SKM-1 (cell line): ENCODE measurements at regions not wholly inside any gene's neighbourhood (a gene's known extent, or its start where the extent isn't known, plus 50 kb on each side); places are given as distances from the start of the nearest gene placed in this dataset.

ENCODE experiments used
- DNase-seq: peaks from one replicate; lab custom pipeline; 2025; ENCODE audit not compliant: unreplicated experiment; lab: John Stamatoyannopoulos, UW

DNA sequence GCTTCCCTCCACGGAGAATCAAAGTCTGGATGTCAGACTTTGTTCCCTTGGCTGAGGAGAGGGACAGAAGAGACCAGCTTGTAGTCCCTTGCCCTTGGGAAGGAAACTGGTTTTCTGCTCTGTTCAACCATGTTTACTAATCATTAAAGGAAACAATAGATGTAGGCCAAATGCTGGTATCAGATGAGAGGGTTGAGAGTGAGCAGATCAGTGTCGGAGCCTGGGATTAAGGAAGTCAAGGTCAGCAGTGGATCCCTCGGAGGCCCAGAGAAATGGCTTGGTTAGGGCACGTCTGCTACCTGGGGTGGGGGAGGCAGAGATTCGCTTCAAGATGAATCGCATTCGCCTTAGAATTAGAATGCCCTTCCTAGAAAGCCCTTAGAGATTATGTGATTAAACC, 109.1 kb downstream of the MYCN start:
- no peak for DNase-seq

DNA sequence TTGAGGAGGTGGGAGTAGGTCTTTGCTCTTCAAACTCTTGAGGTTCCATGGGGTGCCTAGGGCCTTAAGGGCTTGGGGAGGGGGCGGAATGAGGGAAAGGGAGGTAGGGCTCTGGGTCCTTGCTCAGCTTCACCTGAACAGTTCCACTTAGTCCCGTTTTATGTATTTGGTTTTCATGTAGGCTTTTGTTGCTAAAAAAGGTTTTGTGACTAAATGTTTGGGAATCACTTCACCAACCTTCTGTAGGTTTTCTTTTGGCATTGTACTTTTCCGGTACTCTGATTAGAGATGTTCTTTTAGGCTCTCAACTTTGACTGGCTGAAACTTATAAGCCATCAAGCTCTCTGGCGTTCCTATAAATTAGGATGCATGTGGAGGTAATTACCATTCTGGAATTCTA, 108.1 kb downstream of the MYCN start:
- DNase-seq: no peak

DNA sequence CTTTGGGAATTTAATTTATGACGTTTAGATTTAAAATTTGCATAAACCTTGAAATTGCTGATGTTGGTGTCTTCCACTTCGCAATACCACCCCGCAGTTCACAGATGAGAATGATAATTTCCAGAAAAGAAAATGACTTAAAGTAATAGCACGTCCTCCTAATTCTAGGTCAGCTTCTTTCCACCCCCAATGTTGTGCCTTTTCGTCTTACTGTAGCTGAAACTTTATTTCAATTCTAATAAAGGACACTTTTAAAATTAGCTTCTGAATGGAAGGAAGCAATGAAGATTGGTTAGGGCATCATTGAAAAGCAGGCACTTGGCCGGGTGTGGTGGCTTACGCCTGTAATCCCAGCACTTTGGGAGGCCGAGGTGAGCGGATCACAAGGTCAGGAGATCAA, 107.4 kb downstream of the MYCN start:
- DNase-seq: no peak

DNA sequence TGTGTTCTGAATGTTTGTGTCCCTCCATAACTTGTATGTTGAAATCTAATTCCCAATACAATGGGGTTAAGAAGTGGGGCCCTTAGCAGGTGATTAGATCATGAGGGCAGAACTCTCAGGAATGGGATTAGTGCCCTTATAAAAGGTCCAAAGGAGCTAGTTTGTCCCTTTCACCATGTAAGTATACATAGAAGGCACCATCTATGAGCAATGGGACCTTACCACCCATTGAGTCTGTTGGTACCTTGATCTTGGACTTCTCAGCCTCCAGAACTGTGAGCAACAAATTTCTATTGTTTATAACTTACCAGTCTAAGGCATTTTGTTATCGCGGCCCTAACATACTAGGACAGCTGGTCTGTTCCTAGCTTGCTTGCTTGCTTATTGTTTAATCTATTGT, 106.3 kb downstream of the MYCN start:
- DNase-seq: no peak

DNA sequence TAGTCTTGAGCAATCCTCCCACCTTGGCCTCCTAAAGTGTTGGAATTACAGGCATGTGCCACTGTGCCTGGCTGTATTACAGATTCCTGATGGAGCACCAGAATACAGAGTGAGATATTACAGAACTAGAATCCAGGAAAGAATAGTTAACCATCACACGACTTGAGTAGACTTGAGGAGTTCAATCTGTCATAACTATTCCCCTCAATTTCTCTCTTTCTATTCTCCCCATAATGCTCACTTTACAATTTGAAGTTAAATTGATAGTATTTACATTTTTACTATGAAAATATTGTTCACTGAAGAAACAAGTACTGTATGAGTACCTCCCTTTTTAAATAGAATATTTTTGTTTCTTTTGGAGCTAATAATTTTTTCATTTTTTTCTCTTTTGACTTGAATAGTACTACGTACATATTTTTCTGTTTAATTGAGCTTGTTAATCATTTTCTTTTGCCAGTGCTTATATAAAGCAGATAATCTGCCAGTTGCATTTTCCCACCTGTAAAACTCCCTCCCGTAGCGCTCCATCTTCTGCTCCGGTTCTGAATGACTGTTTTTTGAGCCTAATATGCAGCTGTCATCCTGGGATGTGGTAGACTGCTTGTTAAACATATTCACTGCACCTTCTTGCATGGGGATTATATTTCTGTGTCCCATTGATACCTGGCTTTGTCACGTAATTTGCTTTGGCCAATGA, 105.5 kb downstream of the MYCN start:
- no peak for DNase-seq

DNA sequence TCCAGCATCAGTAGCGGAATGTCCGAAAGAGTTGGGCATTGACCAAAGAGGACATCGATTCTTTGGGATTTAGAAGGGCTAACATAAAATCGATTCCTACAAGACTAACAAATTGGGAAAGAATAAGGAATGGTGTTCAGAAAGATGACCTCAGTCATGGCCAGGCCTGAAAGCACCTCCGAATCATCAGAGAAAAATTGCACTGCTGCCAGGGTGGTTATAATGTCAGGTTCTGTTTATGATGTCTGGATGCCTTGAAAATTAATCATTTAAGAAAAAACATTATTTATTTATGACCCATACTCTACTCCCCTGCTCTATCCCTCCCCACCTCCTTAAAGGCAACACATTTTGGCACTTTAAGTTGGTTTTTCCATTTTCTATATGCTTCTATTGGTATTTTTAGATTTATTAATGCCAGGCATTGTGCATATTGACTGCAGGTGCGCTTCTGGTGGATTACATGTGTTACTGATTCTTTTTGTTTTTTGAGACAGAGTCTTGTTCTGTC, 104.7 kb downstream of the MYCN start:
- DNase-seq: no peak

DNA sequence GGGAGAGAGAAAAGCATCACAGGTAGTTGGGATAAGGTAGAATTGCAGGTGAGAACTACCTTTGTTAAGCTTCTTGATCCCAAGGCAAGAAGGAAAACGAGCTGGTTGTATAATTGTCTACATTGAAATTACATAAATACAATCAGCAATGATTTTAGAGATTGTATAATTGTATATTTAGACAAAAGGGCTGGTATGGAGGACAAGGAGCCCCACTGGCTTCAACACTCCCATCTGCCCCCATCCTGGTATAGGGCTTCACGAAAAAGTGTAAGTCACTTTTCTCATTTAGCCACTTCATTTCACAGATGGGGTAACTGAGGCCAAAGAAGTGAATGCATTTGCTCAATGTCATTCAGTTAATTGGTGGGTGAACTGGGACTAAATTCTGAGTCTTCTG, 103.3 kb downstream of the MYCN start:
- no peak for DNase-seq

DNA sequence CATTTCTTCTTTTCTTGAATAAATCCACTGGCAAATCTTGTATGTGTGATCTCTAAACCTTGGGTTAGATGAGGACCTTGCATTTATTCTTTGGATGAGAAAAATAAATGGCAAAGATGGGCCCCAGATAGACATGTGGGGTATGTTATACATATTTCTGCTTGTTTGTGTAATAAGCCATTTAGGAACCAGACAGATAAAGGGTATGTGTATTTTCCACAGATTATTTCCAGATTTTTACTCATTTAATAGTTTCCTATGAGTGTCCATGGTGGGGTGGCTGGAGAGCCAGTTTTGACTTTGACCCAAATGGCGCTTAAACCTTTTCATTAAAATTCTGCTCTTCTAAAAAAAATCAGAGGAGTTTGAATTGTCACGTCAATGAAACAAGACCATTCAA, 102.8 kb downstream of the MYCN start:
- no peak for DNase-seq

DNA sequence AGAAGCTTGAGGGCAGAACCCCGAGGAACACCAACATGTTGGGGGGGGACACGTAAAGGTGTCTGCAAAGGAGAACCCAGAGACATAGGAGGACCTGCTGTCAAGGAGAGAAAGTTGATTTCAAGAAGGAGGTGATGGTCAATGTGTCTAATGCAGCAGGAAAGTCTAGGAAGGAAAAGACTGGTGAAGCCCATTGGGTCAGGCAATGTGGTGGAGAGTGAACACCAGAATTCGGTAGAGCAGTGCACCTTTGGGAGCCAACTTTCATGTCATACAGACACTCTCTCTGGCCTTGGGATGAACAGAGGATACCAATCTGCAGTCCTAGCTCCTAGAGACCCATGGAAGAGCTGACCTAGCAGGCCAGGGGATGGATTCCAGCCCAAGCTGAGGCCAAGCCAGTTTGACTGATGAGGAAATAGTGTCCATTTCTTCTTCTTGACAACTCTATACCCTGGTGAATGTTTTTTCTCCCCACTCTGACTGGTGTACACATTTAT, 101.9 kb downstream of the MYCN start:
- no peak for DNase-seq

DNA sequence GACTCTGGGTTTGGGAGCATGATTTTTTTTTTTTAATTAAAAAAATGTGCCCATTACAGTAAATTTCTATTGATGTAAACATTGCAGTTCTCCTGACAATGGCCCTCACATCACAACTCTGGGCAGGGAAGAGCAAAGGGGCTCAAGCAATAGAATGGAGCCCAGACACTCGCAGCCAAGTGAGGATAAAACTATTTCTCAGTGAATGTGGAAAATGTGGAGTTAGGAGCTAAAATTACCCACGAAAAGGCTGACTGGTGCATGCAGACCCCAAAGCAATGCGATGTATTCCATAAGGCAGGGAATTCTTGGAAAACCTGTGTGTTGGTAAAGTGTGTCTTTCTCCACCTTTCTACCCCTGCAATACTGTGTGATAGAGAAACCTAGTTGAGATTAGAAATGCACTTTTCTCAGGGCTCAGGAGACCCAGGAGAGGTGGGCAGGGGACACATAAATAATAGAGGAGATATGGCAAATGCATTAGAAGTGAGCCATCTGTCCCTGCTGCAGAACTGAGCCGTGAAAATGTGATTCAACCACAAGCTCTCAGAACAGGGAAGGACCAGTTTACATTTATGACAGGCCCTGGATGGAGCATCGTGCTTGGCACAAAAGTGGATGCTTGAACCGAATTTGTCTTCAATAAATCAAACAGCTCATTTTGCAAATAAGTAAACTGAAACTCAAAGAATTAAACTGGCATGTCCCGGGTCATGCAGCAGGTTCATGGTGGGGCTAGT, 100.1 kb downstream of the MYCN start:
- DNase-seq: no peak

DNA sequence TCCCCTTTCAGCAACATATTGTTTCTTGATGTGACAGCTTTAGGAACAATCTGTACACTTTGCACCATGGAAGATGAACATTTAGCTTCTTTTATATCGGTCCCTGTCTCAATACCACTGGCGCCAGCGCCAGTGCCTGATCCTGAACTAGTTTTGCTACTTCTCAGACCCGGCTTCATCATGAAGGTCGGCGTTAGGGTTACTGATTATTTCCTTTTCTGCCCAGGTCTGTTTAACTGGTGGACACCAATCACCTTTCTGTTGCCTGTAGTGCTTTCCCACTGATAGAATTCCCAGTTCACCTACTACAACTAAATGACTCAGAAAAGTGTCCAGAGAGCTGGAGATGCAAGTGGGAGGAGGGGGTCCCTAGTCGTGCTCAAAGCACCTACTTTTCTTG, 99.5 kb downstream of the MYCN start:
- DNase-seq: no peak

DNA sequence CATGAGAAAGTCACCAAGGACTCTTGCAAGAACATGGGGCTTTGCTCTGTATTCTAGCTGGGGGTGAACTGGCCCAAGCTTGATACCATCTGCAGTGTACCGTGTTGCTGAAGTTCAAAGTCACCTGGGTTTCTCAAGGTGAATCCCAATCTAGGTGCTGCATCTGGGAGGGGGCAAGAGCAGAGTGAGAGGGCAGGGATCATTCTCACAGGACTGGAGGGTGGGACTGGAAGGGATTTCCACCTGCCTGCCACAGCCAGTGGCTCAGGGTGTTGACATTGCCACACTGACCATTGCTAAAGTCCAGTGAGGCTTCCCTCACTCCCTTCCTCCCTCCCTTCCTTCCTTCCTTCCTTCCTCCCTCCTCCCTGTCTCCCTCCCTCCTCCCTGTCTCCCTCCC, 98.7 kb downstream of the MYCN start:
- no peak for DNase-seq

DNA sequence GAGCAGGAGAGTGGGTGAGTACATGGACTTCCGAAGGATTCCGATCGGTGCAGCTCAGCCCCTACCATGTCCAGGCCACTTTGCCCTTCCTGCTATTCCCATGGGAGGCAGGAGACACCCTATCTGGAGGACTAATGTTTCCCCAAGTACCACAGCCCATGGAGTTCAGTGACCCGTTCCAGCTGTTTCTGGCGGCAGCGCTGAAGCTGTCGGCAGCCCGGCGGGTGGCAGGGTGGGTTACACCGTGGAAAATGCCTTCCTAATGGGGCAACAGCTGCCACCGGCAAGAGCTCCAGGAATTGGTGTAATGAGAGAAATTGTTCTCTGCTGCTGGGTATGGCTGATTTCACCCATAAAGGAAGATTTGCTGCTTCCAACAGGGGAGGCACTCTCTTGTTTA, 98.3 kb downstream of the MYCN start:
- DNase-seq: no peak

DNA sequence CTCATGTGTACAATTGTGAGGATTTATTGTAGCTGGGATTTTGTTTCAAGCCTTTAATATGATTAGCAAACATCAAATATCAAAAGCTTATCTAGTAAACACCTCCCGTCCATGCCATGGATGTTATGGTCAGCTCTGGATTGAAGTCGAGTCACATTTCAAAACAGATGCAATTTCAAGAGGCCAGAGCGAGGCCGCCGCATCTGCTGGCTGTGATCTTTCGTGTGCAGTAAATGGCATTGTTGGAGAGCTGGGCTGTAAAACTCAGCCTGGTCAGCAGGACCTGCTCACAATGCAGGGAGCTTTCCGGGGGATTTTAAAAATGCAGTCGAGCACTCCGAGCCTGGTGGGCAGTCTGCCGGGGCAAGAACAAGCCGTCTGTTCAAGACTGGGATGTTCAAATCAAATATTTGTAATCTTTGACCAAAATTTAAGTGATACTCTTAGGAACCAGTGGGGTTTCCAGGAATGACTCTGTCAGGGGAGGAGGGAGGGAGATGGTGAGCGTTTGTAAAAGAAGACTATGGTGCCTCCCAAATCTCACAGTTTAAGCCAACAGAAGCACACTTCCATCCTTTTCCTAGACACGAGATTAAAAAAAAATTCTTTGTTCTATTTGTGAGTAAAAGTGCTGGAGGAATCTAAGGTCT, 97.6 kb downstream of the MYCN start:
- DNase-seq: no peak

DNA sequence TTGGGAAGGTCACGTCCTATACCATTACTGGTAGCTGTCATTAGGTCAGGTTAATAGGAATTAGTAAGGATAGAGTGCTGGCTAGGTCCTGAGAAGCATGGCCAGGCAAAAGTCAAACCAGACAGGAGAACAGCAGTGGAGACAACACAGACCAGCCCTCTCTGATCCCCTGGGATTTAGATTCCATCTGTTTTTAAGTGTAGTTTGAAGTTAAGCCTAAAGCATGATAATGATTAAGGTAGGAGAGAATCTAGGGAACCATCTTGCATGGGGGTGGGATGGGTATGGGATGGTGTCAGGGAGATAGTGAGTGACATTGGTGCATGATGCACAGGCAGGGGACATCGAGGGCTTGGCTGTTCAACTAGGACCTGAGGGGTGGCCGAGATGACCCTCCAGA, 96.6 kb downstream of the MYCN start:
- no peak for DNase-seq

DNA sequence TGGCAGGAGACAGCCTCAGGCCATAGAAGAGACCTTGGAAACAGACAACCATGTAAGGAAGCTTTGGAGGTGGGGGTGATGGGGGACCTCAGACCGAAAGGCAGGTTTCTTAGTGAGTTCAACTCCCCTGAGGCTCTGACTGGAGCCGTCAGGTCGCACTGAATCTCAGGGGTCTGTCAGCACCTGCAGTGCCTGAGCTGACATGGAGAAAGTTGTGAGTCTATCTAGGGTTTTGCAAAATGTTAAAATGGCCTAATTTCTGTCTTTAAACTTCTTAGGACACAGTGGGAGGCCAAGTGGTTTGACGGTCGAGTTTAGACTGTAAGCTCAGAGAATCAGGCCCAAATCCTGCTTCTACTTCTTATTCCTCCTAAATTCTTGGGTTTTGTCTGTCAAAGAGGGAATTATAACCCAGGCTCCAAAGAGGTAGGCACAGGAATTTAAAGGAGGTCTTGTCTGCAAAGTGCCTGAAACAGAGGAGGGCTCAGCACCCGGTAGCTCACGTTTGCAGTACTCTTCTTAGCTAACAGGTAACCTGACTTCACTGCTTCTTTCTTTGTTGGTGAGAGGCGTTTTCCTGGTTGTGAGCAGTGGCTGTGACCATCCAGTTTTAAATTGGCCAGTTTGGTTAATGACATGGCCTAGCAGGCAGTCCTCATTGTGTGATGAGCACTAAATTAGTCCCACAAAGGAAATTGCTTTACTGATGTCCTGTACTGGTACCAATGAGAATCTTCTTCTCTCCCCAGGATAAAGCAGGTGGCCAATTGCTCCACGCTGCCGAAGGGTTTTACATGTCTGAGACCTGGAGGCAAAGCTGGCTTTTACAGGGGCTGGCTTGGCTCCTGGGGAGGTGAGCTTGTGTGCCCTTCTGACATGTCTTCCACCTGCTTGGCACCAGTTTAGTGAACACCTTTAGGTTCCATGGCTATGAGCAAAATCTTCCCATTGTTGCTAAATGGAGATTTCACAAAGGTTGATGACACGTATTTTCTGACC, 95.7 kb downstream of the MYCN start:
- DNase-seq: no peak

DNA sequence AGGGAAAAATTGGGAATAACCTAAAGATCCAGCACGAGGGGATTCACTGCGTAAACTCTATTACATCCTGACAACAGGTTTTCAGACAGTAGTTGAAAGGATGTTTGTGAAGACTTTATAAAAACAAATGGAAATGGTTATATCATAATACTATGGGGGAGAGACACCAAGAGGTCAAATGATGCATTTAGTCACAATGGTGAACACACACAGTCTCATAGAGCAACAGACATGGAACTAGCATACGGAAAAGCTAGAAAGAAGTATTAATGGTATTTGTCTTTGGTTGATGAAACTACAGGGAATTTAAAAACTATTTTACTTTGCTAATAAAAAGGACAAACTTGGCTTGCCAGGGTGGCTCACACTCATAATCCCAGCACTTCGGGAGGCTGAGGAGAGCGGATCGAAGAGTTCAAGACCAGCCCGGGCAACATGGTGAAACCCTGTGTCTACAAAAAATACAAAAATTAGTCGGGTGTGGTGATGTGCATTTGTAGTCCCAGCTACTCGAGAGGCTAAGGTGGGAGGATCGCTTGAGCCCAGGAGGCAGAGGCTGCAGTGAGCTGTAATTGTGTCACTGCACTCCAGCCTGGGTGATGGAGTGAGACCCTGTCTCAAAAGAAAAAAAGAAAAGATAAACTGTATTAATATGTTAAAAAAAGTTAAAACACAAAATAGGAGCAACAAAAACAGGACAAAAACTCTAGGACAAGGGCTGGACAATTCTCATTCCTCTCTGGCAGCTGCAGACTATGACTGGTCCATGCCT, 94.8 kb downstream of the MYCN start:
- DNase-seq: no peak

DNA sequence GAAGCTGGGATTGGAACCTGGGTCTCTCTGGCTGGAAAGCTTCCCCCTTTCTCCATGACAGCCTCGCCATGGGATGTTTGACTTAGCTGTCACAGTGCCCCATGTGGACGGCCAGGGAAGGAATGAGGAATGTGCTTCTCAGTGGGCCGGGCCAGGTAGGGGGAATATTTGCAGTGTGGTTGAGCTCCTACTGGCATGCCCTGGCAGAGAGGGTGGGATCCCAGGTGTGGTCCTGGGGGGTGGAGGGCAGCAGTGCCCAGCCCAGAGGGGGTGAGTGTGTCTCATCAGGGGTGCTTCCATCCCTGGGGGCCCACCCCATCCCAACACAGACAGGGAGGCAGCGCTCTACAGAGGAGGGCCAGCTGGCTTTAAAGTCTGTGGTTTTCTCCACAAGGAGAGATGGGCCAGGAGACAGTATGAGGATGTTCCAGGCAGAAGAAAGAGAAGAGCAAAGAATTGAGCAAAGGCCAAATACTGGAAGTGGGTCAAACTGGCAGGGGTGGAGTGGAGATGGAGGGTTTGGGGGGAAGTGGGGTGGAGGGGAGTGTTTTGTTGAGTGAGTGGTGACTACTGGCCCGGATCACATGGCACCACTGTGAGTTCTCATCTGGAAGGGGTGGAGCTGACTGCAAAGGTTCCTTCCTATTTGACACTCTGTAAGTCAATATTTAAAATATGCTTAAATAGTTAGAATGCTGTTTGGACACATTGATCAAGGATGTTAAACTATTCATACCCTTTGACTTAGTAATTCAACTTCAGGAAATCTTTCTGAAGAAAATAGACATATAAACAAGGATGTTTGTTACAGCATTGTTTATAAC, 94.0 kb downstream of the MYCN start:
- DNase-seq: no peak

DNA sequence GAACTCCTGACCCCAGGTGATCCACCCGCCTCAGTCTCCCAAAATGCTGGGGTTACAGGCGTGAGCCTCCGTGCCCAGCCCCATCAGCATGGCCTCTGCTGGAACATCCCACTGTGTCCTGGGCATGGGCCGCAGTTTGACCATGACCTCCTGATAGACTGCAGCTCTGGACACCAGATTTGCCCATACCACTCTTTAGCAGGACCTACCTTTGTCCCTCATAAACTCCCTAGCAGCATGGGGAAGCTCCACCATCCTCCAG, 92.6 kb downstream of the MYCN start:
- no peak for DNase-seq
